ENCODE measurements at regions not wholly inside any gene's neighbourhood (a gene's known extent, or its start where the extent isn't known, plus 50 kb on each side); places are given as distances from the start of the nearest gene placed in this dataset.
A peak's percentile ranks its signal among the peaks of the same experiment; 100 is the strongest.

DNA sequence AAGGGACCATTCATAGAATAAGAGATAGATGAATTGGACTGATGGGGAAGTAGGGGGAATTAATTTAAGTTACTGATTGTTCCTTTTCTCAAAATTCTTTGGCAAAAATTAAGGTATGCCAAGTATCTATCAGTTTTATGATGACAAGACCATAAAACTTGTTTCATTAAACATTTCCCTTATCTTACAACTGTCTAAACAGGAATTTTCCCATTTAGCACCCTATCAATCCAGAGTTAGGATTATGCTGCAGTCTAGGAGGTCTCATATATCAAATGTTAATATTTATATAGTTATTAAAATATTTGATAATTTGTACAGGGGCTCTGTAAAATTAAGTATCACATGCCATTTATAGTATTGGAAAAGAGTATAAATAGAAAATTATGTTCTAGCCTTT is 51.5 kb upstream of the ARID1B start:
- no peak for DNase-seq (ENCODE audit: low spot score)

DNA sequence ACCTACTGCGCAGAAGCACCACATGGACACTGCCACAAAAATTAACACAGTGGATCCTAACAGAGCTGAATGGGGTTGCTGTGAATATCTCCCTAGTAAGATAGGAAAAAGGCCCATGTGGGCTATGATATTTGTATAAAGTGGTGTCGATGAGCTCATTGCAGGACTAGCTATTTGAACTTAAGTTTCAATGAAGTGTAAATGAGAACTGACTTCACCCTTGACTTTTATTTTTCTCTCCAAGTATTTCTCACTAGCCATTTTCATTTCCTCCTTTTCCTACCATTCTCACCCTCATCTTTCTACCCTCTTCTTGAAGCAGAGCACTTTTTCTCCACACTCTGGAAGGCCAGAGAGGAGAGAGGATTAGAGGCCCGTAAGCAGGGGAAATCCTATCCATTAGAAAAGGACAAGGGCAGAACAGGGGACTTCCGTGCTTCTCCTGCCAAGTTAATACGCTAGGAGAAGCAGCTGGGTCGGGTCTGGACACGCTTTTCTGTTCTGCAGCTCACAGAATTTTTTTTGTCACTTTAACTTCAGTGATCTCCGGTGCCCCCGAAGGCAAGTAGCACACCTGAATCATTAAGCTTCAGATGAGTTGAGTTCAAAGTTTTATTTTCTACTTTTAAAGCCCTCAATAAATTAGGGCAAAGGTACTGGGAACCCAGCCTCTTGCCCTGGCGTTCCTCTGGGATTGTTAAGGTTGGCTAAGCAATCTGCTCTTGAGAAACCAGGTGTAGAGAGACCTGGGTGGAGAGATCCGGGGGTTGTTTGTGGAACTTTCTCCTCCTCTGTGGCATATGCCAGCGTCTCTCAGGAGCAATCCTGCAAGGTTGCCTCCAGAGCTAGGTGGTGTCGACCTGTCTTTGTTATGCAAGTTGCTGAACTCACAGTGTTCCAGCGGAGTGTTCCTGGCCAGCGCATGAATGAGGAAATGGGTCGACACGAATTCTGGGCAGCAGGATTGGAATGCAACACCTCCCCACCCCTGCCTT is 56.2 kb upstream of the ARID1B start:
- DNase-seq (ENCODE audit: low spot score) = no peak

DNA sequence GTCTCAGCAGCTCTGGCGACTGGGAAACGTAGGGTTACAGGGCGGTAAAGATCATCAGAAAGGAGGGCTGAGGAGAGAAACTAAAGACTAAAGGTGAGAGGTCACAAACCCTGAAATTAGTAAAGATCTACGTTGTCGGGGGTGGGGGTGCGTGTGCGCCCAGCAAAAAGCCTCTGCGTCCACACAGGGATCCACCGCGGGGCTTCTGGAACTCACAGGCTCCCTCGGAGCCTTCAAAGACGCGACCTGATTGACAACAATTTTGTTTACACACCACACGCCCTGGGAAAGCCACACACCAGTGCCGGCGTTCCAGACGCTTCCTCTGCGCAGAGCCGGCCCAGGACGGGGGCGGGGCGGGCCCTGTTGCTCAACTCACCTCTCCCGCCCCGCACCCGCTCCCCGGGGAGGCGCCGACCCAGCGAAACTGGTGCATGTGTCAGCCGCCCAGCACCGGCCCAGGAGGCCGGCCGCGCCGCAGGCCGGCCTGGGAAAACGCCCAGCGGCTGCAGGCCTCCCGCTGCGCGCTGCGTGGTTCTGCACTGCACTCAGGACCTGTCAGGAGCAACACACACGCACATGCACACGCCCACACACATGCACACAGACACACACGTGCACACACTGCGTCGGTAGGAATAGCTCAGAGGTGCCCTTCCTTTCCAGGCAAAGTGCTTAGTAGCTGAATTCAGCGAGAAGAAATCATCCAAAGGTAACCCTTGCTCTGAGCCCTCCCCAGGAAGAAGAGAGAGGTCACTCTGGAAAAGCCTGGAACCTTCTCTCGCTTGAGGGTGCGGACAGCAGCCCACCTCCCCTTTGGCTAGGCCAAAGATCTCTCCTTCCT is 57.2 kb upstream of the ARID1B start:
- DNase-seq (ENCODE audit: low spot score) = peak; percentile 90

DNA sequence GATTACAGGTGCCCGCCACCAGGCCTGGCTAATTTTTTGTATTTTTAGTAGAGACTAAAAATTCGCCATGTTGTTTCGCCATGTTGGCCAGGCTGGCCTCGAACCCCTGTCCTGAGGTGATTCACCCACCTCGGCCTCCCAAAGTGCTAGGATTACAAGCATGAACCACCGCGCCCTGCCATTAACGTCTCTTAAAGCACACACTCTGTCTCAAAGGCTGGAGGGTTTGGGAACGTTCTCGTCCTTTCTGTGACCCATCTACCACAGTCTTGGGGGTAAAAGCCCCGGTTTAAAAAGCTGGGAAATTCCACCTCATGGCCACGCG is 57.8 kb upstream of the ARID1B start:
- no peak for DNase-seq (ENCODE audit: low spot score)

DNA sequence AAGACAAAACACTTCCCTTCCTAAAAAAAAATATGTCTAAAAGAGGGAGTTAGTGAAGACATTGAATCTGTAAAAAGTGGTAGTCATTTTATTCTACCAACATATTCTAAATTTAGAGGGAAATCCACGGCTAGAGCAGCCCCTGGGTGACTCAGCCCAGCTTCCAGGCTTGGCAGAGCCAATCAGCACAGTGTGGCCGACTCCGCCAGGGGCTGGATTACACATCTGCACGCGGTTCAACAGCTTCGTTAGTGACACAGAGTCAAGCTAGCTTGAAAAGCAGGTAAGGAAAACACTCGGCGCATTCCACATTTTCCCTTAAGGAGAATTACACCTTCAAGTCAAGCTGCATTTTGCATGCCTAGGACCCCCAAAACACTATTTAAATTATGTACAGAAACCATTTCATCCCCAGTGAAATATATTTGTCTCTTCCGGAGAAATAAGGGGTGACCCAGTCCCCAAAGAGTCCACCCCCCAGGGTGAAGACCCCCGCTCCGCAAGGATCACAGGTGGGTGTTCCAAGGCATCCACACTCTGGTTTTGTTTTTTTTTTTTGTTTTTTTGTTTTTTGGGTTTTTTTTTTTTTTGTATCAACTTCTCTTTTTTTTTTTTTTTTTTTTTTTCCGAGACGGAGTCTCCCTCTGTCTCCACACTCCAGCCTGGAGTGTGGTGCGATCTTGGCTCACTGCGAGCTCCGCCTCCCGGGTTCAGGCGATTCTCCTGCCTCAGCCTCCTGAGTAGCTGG is 58.4 kb upstream of the ARID1B start:
- DNase-seq (ENCODE audit: low spot score) = peak; percentile 63

DNA sequence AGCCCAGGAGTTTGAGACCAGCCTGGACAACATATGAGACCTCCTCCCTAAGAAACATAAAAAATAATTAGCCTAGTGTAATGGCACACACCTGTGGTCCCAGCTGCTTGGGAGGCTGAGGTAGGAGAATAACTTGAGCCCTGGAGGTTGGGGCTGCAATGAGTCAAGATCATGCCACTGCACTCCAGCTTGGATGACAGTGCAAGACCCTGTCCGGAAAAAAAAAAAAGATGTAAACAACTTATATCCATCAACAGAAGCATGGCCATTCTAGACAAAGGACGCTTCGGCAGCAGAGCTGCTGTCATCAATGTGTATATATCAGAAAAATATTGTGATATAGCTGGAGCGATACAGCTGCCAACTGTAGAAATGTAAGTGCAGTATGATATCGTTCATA is 59.6 kb upstream of the ARID1B start:
- no peak for DNase-seq (ENCODE audit: low spot score)

DNA sequence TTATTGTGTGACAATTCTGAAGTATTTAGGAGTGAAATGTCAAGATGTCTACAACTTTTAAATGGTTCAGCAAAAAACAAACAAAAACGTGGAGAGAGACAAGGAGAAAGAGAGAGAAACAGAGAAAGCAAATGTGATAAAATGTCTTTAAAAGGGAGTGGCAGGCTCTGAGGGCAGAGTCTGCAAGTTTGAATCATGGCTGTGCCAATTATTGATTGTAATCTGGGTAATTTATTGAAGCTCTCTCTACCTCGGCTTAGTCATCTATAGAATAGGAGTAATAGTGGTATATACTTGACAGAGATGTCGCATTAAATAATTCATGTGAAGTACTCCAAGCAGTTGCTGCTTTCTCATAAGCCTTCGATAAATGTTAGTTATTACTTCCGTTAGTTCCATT is 61.3 kb upstream of the ARID1B start:
- no peak for DNase-seq (ENCODE audit: low spot score)

DNA sequence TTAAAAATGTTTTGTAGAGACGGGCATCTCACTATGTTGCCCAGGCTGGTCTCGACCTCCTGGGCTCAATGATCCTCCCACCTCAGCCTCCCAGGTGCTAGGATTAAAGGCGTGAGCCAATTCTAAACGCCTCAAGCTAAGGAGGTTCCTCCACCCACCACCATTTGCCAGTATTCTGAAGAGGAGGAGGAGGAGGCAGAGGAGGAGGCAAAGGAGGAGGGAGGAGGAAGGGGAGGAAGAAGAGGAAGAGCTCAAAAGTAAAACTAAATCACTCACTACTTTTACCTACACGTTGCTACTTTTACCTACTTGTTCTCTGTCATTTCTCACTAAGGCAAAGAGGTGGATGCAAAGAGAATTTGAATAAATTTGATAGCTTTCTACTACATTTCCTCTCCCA is 63.6 kb upstream of the ARID1B start:
- DNase-seq (ENCODE audit: low spot score) = no peak

DNA sequence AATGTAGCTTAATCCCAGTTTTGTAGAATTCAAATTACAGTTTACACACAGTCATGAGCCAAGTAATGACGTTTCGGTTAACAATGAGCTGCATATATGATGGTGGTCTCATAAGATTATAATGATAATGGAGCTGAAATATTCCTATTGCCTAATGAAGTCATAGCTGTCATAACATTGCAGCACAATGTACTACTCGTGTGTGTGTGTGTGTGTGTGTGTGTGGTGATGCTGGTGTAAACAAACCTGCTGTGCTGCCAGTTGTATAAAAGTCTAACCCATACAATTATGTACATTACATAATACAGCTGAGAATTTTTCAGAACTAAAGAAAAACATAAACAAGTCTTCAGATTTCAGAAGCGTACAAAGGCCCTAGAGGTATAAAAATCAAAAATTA is 66.7 kb upstream of the ARID1B start:
- DNase-seq (ENCODE audit: low spot score) = no peak

DNA sequence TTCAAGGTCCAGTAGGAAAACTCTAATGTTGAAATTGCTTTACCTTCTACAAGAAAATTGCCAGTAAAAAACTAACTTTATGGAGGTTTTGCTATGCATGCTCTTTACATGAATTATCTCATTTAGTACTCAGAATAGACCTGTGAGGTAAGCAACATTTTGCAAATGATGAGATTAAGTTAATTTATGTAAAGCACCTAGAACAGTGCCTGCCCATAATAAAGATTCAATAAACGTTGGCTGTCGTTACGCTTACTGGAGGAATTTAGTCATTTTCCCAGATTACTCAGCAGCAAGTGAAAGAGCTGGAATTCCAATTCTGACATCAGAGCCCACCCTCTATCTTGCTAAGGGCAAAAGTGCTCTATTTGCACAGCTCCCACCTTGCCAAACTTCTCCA is 69.4 kb upstream of the ARID1B start:
- DNase-seq (ENCODE audit: low spot score) = no peak

DNA sequence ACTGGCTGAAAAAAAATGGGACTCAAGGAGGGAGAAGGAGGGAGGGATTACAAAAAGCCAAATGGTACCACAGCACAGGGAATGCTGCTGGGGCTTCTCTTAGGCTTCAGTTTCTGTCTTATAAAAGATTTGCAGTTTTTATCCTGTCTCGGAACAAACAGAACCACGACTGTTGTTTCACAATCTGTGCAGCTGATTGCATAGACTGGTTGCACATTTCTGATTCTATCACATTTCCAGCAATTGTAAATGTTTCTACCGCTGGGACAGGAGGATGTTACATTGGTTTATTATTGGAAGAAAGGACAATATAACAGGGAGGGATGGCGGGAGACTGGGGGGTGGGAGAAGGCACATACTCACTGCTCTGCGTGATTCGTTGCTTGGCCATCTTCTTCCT is 73.5 kb upstream of the ARID1B start:
- DNase-seq (ENCODE audit: low spot score) = no peak

DNA sequence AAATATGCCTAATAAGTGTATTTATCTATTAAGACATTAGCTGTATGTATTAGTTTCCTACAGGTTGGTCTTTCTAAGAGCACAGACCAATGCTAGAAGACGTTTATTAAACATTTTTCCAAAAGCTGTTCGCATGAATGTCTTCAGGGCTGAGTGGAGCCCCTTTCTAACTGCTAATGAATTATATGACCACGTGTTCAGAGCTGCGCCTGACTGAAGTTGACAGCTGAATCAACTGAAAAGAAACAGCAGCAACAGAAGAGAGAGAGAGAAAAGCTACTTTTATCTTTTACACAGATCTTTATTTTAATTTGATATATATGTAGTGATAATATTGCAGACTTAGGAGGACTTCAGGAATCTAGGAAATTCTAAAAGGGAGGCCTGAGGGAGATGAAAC is 75.2 kb upstream of the ARID1B start:
- no peak for DNase-seq (ENCODE audit: low spot score)

DNA sequence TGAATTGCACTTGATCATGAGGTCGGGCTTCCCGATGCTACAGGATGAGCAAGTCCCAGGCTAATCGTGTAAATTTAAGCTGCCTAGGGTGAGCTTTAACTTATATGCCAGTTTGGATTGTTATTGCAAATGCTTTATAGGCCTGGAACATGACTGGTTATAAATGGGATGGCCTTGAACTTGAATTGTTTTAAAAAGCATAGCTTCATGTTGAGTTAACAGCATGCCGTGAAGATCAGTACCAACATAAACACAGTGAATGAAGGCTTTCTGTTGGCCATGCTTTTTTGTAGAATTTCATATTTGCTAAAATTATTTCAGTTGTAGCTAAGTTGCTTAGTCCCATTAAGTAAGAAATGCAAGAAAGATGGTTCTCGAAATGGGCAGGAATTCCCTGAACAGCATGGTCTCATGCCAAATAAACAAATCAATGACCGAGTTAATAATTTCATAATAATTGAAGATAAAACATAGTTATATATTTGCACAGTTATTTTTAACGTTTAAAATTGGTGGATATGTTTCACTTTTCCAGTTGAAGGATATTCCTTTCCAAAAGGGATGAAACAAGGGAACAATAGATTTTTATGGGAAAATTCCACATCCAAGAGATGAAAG is 76.6 kb upstream of the ARID1B start:
- DNase-seq (ENCODE audit: low spot score) = no peak

DNA sequence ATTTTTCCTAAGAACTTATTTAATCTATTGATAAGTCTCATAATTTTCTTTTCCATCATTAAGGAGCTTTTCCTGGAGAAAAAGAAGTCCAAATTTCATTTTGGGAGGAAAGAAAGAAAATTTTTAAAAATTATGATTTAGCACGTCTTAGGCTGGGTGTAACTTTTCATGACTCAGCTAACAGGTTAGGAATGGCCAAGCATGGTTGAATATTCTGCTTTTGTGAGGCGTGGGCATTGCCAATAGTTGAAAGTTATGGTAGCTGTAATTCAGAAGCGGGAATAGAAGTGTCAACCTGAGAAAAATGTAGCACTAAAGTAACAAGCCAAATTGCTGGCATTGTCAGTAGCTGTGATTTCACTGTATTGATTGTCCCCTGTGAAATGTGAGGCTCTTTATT is 77.2 kb upstream of the ARID1B start:
- DNase-seq (ENCODE audit: low spot score) = no peak

DNA sequence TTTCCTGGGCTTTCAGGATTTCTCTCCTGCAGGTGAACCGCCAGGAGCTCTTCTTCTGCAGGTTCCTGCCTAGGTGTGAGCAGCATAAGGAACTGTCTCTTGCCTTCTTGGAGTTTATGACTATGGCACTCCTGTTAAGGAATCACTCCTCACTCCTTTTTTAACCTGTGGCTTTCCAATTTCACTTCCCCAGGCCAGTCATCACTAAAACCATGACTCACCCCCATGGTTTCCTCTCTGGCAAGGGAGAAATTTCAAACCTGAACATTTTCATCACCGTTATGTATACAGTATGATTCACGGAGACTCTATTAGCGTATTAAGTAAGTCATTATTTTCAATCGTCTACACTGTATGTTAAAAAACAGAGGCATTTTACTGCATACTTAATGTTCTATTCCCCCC is 78.2 kb upstream of the ARID1B start:
- DNase-seq (ENCODE audit: low spot score) = no peak

DNA sequence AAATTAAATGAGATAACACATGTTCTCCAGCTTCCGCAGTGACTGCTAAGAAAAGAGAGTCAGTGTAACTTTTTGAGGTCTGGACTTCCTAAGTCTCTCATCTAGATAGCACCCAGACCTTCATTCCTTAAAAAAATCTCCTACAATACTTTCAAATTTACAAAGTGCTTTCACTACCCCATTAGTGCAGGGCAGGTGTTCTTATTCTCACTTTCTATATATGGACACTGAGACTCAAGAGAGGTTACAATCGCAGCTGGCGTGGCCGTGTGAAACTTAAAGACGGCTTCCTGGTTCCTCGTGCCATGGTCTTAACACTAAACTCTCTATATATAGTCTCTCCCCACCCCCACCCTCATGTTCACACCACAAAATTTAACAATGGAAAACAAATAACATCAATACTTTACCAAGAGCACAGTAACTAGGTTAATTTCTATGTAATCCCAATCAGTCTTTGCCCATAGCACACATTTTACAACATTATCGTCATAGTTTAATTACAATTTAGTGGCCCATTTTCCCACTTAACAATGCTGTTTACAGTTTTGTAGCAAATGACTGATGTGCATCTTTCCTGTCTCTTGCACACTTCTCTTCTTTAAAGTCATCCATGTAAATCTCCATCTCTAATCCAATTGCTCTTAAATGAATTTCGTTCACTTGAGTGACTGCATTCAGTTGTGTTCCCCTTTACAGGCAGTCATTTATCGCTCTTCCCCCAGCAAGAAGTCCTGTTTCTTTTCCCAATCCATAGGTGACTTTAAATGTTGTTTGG is 78.8 kb upstream of the ARID1B start:
- no peak for DNase-seq (ENCODE audit: low spot score)

DNA sequence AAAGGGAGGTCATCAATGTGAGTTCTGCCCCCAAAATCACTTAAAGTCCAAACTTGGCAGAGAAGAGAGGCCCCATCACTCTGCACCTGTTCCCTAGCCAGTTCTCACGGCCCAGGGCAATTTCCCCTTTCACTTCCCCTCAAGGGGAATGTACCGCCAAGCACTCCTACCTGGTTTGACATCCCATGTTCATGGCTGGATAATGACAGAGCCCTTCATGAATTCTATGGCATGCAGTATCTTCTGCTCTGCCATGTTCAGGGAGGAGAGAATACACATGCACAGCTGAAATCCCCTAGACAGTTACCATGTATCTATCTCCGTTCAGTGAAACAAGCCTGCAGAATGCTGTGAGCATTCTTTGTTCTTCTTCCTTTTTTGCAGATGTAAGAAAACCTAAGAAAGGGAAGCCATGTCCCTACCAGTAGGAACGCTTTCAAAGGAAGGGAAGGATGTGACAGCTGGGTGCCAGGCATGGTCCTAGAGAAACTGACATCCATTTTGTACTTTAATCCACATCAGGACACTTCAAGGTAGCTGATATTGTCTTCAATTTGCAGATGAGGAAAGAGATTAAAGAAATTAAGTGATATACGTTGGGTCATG is 79.8 kb upstream of the ARID1B start:
- no peak for DNase-seq (ENCODE audit: low spot score)

DNA sequence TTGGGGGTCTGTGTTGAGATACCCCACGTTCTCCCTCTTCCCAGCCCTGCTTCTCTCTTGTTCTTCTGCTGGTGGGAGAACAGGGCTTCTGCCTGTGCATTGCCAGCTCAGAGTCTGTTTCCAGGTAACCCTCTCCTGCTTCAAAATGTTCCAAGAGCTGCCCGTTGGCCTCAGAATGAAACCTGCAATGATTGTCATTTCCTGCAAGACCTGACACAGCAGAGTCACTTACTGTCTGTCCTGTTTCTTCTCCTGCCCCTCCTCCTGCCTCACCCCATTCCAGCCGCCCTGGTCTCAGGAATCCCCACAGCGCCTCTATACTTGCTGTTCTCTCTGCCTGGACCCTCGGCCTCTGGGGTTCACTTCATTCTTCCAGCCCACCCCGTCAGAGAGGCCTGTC is 81.4 kb upstream of the ARID1B start:
- no peak for DNase-seq (ENCODE audit: low spot score)

DNA sequence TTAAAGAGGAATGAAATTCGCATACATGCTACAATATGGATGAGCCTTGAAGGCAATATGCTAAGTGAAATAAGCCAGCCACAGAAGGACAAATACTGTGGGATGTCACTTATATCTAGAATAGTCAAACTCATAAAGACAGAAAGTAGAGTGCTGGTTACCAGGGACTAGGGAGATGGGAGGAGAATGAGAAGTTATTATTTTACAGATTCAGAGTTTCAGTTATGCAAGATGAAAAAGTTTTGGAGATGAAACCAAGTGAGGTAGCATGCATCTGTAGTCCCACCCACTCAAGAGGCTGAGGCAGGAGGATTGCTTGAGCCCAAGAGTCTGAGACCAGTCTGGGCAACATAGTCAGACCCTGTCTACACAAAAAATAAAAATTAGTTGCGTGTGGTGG is 82.5 kb upstream of the ARID1B start:
- no peak for DNase-seq (ENCODE audit: low spot score)

DNA sequence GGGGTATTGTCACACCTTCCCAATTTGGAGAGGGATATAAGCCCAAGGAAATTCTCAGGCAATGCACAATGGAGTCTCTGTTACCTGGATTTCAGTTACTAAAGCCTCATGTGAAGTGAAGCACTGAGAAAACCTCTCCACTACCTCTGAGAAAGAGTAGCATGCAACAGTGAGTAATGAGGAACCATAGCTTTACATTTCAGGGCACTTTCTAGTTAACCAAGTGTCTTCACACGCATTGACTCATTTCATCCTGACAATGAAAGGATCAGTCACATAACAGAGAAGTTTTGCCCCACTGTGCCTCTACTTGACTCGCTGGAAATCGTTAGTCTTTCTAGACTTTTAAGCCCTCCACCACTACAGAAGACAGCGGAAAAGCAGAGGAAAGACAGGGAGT is 86.2 kb upstream of the ARID1B start:
- DNase-seq (ENCODE audit: low spot score) = no peak

DNA sequence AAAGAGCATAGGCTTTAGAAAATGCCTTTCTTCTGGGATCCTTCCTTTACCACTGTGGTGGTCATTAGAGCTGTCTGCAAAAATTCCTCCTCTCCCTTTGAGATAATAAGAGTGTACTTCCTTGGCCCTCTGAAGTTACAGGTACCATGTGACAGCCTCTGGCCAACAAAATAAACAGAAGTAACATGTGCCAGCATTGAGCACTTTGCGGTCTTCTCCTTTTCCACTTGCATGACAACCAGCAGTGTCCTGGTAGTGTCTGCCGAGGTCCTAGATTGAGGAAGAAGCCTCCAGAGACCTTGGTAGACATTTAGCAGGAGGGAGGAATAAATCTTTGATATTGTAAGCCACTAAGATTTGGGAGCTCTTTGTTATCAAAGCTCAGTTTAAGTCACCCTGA is 87.5 kb upstream of the ARID1B start:
- no peak for DNase-seq (ENCODE audit: low spot score)

All from AG08395 (cell line).